HL-60 (cell line): ENCODE measurements at regions not wholly inside any gene's neighbourhood (a gene's known extent, or its start where the extent isn't known, plus 50 kb on each side); places are given as distances from the start of the nearest gene placed in this dataset.

ENCODE experiments used
- DNase-seq, 2 experiments: peaks; one replicate each; pipeline ENCODE4 v3.0.0-alpha.2; 2010 to 2020; ENCODE audit warnings: low read depth in 1 of 2, low spot score in 1 of 2
- H3K27ac ChIP-seq: fragments of 250-450 bp; sonication (Bioruptor Pico); replicated peaks from 2 replicates; pipeline ENCODE4 v1.5.1; 2020; ENCODE audit warnings: mild to moderate bottlenecking, moderate library complexity
- H3K27me3 ChIP-seq: fragments of 250-450 bp; sonication (Bioruptor Pico); 2 replicates; pipeline ENCODE4 v1.5.1; 2021; ENCODE audit warnings: mild to moderate bottlenecking, moderate library complexity; ENCODE audit not compliant: insufficient read depth, poor library complexity, severe bottlenecking
- H3K4me3 ChIP-seq: replicated peaks from 2 replicates; pipeline ENCODE4 v1.5.1; 2011; ENCODE audit warnings: mild to moderate bottlenecking, control low read depth, low read length; ENCODE audit not compliant: insufficient read depth
- GABPA ChIP-seq: IDR thresholded peaks from 2 replicates; pipeline ENCODE4 v1.6.1; 2012; ENCODE audit warnings: low read depth
- POLR2AphosphoS5 ChIP-seq: IDR thresholded peaks from 2 replicates; pipeline ENCODE4 v1.6.1; 2012; ENCODE audit warnings: low read depth
- REST ChIP-seq: IDR thresholded peaks from 2 replicates; pipeline ENCODE4 v1.6.1; 2012; ENCODE audit warnings: low read depth; ENCODE audit not compliant: insufficient replicate concordance
- SPI1 ChIP-seq: IDR thresholded peaks from 2 replicates; pipeline ENCODE4 v1.6.1; 2012; ENCODE audit warnings: low read depth, mild to moderate bottlenecking, borderline replicate concordance
- TF ChIP-seq, protein P1 (sequence below): IDR thresholded peaks from one replicate; pipeline ENCODE4 v1.5.1; 2011; ENCODE audit warnings: low read length, control low read depth, inconsistent platforms; ENCODE audit not compliant: insufficient read depth

DNA sequence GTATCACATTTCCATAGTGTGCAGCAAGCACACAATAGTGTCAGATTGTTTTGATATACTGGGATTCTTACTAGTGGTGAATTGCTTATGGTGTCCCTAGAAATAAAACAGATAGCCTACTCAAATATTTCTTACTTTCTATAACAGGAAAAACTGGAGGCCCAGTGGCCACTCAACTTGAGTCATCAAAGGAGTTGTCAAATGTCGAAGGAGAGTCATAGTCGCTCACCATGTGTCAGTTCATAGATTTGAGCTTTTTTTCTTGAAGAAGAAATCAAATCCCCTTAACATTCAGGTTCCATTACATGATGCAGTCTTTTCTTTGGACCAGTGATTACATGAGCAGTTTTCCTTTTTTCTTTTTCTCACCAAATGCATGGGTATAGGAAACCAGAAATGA, 1271.0 kb downstream of the RAPGEF2 start:
- no peaks in the 10 kb centered on the region for H3K27me3 ChIP-seq
- DNase-seq, result no peak
- no peak overlapping the region for H3K27ac ChIP-seq
- TF ChIP-seq, protein P1, sequence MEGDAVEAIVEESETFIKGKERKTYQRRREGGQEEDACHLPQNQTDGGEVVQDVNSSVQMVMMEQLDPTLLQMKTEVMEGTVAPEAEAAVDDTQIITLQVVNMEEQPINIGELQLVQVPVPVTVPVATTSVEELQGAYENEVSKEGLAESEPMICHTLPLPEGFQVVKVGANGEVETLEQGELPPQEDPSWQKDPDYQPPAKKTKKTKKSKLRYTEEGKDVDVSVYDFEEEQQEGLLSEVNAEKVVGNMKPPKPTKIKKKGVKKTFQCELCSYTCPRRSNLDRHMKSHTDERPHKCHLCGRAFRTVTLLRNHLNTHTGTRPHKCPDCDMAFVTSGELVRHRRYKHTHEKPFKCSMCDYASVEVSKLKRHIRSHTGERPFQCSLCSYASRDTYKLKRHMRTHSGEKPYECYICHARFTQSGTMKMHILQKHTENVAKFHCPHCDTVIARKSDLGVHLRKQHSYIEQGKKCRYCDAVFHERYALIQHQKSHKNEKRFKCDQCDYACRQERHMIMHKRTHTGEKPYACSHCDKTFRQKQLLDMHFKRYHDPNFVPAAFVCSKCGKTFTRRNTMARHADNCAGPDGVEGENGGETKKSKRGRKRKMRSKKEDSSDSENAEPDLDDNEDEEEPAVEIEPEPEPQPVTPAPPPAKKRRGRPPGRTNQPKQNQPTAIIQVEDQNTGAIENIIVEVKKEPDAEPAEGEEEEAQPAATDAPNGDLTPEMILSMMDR, result no peak
- no peak for TF ChIP-seq POLR2AphosphoS5
- TF ChIP-seq SPI1, result no peak
- TF ChIP-seq GABPA, result no peak
- no peak for TF ChIP-seq REST
- H3K4me3 ChIP-seq, result no peak overlapping the region

DNA sequence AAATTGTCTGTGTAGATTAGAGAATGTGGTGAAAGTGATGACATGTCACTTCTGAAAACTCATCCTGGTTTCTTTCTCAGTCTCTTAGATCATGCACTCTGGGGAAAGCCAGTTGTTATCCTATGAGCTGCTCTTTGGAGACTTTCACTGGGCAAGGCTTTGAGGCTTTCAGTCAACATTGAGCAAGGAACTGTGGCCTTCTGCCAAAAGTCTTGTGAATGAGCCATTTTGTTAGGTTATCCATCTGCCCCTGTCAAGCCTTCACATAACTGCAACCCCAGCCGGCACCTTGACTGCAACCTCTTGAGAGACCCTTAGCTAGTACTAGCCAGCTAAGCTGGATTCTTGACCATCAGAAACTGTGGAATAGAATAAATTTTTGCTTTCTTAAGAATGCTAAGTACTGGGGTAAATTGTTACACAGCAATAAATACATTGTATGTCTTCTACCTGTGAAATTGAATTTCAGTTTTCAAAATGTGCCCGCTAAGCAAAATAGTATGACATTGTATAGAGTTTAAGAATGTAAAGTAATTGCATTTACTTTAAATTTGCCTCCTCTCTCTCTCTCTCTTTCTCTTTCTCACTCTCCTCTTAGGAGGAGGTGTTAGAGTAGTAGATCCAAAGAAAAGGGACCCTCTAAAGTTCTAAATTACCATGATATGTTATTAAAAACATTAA, 1273.0 kb downstream of the RAPGEF2 start:
- Histone ChIP-seq H3K27me3 (no peaks in the 10 kb centered on the region), H3K27ac (no peak overlapping the region), H3K4me3 (no peak overlapping the region)
- no peak for DNase-seq
- TF ChIP-seq SPI1, result no peak
- TF ChIP-seq, protein P1, result no peak
- no peak for TF ChIP-seq POLR2AphosphoS5
- TF ChIP-seq GABPA, result no peak
- TF ChIP-seq REST, result no peak

- DNase-seq, result no peak
- TF ChIP-seq POLR2AphosphoS5, result no peak
- TF ChIP-seq, protein P1, result no peak
- TF ChIP-seq REST, result no peak
- no peak for TF ChIP-seq GABPA
- no peak for TF ChIP-seq SPI1
- no peaks in the 10 kb centered on the region for H3K27me3 ChIP-seq
- H3K4me3 ChIP-seq, result no peak overlapping the region
- no peak overlapping the region for H3K27ac ChIP-seq
These were observed 1284.0 kb downstream of the RAPGEF2 start for GRCh38 chr4:160386846-160387245.
